GM12872 (cell line): ENCODE measurements at regions not wholly inside any gene's neighbourhood (a gene's known extent, or its start where the extent isn't known, plus 50 kb on each side); places are given as distances from the start of the nearest gene placed in this dataset.

Source experiments
- TF ChIP-seq, protein P1 (sequence below): IDR thresholded peaks from 3 replicates; pipeline ENCODE4 v1.5.1; 2011; ENCODE audit warnings: low read depth, mild to moderate bottlenecking, low read length, moderate library complexity; ENCODE audit not compliant: insufficient read depth

DNA sequence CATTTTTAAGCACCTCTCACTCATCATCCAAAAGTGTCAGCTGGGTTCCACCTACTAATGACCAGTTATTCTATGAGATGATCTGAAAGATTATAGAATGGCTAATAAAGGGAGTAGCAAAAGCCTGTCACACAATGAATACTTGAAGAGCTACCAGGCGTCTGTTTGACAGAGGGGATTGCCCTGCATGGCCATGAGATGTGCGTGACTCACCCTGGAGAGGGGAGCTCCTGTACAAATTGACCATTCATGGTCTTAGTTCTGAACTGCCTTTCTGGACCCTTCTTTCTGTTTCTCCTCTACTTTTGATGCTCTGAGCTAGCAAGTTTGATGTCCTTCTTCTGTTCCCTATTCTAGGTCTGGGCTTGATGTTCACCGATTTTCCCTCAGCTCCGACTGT is 85.2 kb upstream of the ABCD3 start:
- TF ChIP-seq, protein P1, sequence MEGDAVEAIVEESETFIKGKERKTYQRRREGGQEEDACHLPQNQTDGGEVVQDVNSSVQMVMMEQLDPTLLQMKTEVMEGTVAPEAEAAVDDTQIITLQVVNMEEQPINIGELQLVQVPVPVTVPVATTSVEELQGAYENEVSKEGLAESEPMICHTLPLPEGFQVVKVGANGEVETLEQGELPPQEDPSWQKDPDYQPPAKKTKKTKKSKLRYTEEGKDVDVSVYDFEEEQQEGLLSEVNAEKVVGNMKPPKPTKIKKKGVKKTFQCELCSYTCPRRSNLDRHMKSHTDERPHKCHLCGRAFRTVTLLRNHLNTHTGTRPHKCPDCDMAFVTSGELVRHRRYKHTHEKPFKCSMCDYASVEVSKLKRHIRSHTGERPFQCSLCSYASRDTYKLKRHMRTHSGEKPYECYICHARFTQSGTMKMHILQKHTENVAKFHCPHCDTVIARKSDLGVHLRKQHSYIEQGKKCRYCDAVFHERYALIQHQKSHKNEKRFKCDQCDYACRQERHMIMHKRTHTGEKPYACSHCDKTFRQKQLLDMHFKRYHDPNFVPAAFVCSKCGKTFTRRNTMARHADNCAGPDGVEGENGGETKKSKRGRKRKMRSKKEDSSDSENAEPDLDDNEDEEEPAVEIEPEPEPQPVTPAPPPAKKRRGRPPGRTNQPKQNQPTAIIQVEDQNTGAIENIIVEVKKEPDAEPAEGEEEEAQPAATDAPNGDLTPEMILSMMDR: no peak

DNA sequence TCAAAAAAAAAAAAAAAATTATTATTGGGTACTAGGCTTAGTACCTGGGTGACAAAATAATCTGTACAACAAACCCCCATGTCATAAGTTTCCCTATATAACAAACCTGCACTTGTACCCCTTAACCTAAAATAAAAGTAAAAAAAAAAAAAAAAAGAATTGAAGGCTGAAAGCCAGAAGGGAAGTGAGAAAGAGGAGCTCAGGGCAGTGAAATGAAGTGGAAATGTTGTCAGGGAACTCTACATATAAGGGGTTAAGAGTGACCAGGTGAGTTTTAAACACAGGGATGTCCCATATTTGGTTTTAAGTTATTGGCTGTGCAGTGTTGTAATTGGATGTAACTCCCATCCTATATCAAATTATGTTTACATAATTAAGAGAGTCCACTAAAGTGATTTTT is 85.7 kb upstream of the ABCD3 start:
- TF ChIP-seq, protein P1: no peak

DNA sequence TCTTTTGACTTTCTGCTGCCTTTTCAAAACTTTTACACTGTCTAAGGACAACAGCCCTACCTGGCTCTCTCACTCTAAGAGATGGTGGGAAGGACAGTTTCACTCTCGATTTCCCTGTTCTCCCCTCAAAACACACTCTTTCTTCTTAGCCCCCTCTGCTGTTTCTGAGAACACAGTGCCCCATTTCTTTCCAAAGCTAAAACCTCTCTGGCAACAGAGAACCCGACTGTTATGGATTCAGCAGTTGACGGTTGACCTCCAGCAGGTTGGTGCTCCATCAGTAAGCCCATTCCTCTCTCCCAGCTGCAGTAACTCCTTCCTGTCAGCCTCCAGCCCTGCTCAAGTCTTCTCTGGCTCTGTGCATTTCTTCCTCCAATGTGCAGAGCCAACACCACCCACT is 88.2 kb upstream of the ABCD3 start:
- TF ChIP-seq, protein P1: no peak

DNA sequence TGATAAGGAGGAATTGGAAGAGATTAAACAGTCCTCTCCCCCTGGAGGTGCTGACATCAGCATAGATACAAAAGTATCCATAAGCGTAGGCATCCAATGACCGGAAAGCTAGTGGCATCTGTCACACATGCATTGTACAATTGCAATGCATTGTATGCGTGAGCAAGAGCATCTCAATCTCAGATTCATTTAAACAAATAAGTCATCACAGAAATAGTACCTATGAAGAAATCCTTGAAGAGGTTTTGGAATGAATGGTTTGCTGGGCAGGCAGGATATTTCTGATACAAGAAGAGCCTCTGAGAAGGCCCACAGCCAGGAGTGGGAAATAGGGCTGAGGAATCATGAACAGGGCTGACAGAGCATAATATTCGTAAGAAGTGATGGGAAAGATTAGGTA is 88.9 kb upstream of the ABCD3 start:
- TF ChIP-seq, protein P1: no peak

DNA sequence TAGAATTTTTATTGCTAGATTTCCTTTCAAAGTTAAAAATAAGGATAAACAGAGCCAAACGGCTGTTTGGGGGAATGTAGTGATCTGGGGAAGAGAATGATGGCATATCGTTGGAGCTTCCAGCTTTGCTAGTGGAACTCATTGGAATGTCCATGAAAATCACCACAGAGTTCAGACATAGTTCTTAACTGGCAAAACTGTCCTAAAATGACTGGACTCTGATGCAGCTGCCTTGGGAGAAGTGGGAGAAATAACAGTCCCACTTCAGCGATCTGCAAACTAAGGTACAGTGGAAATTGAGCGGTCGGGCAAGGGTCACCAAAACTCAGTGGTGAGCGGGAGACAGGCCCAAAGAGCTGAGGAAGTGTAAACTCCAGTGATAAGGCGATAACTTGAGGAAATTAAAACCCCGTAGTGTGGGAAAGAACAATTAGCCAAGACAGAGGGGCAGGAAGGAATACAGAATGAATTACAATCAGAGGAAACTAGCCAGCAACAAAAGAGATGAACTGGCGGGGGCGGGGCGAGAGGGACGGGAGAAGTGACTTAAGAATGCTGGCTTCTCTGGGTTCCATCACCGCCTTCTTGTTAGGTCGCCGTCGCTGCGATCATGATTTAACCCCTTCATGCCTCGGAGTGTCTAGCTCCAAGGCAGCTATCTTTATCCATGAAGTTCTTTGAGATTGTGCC is 89.8 kb upstream of the ARHGAP29 start:
- TF ChIP-seq, protein P1: no peak

DNA sequence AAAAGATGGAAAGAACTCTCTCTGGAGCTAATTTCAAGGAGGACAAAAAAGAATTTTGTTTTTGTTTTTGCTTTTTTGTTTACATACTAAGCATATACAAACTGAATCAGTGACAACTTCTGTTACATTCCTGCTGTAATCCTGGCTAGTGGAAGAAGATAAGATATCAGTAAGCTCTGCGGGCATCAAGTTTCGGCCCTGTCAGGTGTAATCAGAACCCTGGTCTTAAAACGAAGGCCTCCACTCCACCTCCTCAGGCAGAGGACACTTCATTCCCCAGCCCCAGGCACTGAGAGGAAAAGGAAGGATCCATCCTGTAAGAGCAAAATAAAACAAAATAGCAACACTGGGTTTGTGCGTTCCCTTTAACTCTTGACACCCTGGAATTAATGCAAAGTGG is 88.9 kb upstream of the ARHGAP29 start:
- TF ChIP-seq, protein P1: no peak

DNA sequence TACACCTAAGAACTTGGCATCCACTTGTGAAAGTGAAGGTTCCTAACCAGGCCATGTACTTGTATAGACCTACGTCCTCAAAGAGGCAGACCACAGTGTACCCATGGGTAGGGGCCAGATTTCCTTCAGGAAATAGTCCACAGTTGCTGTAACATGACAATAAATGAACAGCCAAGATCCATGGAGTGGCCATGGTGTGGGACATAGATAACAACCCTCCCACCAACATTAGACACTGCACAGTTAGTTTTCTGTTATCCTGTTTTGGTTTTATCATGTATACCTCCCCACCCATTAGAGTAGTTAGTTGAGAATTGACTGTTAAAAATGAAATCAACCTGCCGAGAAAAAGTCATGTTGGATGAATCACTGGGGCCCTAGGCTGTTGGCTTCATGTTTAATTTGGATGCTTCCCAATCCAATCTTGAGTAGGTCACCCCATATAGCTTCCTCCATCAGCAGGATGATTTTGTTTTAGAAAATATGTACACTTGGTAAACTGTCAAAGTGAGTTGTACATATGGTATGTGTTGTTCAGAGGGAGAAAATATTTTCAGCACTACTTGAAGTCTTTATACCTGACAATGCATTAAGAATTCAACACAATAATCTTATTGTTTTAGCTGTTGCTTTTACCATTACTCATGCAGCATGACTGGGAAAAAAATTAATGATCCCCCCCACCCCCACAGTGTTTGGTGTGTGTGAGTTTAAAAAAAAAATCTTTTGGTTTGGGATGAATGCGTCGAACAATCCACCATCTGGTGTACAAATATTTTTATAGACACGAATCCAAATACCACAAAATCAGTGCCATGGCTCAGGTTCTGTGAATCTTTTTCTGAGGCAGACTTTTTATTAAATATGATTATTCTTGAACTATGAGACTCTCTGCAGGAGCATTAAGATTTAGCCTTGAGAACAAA is 88.3 kb upstream of the ARHGAP29 start:
- TF ChIP-seq, protein P1: no peak
